HG03280 (cell line): ENCODE measurements at regions not wholly inside any gene's neighbourhood (a gene's known extent, or its start where the extent isn't known, plus 50 kb on each side); places are given as distances from the start of the nearest gene placed in this dataset.

Experiments
- ATAC-seq: cut with Tn5 transposase; IDR thresholded peaks from one replicate; pipeline ENCODE4 v1.9.1; 2021; ENCODE audit warnings: mild to moderate bottlenecking, moderate library complexity; ENCODE audit not compliant: unreplicated experiment

DNA sequence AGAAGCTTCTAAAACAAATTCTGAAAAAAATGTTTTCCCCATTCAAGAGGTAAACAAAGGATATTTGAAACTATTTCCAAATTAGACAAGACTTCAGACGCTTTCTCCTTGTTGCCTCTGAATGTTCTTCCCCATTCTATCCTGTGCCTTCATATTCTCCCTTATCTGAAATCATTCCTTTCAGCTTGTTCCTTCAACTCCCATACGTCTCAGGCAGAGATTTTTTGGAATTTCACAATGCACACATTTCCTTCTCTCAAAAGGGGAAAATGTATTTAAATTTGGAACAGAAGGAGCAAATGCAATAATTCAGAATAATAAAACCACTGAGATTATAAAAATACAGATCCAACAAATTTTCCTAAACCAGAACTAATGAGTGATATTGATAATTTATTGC, 198.7 kb upstream of the IVNS1ABP start:
- ATAC-seq = no peak

DNA sequence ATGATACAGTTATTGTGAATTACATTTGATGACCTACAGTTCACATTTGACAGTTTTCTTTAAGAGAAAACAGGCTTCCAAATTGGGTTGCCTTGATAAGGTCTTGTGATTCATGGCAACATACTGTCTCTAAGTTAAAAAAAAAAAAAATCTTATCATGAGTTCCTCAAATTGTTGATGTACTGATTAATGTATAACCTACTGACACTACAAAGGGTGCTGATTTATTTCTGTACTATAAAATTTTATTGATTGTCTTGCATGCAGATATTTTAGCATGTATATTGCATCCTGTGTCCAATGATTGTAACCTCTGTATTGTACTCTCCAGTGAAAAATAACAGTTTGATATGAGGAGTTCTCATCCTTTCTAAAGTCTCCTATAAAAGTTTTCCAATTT, 197.3 kb upstream of the IVNS1ABP start:
- no peak for ATAC-seq

DNA sequence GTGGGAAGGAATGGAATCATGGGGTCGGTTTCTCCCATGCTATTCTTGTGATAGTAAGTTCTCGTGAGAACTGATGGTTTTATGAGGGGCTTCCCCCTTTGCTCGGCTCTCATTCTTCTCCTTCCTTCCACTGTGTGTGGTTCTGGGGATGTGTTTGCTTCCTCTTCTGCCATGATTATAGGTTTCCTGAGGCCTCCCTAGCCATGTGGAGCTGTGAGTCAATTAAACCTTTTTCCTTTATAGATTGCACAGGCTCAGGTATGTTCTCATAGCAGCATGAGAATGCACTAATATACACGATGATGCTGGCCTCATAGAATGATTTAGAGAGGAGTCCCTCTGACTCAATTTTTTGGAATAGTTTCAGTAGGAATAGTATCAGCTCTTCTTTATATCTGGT, 195.4 kb upstream of the IVNS1ABP start:
- no peak for ATAC-seq

DNA sequence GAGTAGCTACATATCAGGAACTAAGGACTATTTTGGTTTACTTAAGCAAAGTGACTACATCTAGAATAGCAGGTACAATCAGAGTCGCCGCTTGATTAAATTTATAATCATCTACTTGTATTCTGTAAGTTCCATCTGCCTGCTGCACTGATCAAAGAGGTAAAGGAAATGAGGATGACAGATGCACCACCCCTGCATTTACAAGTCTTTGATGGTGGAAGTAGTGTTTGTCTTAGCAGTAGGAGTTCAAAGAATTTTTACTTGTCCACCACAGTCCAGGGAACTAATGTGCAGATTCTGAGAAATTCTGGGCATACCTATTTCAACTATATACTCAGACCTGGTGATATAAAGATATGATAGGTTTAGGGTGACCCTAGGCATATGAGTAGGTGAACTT, 184.1 kb upstream of the IVNS1ABP start:
- ATAC-seq = no peak

DNA sequence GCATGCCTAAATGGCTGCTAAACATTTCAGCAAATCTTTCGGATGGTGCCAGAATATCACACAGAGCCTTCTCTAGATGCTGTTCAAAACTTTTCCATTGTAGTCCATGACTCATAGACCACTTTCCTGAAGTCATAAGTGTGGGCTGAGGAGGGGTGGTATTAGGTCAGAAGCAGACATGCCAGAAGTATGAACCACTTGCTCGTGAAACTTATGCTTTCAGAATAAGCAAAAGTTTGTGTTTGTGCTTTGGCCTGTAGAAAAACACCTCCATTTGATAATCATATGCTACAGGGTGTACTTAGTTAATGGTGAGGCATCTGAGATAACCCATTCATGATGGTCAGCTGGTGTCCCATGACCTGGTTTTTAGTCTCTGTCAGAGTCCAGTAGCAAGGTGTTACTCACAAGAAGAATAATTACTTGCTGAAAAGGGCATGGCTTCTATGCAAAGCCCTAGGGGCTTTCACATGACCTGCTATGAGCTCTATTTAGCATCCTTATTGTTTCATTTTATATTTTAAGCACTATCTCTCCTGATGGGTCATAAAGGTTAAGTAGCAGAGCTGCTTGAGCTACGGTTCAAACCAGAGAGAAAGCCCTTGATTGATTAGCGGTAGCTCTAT, 183.1 kb upstream of the IVNS1ABP start:
- ATAC-seq = no peak

DNA sequence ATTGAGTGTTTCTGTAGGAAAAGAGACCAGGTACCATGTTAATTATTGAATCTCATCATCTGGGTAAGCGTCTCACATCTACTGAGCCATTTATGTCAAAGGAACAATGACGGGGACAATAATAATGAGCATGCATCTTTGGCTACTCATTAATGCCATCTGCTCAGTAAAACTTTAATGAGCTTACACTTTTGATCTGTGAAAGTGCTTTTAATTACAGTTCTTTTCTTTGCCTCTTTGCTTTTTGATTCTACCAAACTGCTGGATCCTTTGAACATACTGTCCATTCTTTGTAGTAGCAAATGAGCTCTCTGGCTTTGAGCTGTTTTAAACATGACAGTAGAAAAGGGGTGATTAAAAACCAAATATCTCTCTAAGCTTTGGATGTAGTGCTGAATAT, 181.2 kb upstream of the IVNS1ABP start:
- ATAC-seq = no peak

DNA sequence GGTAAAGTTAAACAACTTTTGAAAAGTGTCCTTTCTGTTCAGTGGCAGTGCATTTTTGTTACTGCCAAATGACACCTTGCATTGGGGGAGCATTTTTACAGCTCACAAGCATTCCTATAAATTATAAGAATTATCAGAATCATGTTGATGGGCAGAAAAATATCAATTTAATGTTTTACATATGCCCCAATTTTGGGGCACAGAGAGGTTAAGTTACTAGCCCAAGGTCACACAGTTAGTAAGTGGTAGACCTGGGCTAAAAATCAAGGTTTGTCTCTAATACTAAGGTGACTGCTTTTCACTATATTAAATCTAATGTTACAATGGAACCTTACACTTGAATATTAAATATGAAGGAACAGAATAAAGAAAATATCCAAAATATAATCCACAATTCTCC, 180.1 kb upstream of the IVNS1ABP start:
- no peak for ATAC-seq

DNA sequence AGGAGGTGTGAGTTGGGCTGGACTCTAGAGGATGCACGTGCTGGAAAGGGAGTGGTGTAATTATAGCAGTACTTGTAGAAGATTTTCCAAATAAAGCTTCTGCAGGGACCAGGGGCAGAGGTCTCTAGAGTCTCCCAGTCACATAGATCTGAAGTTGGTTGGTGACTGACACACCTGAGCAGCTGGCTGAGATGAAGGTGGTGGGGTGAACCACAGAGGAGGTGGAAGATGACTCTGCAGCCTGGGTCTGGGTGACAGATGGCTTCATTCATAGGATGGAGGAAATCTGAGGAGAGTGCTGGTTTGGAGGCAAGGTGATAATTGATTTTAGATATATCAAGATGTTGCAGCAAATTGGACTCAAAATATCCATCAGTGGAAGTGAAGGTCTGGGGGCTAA, 178.9 kb upstream of the IVNS1ABP start:
- no peak for ATAC-seq

DNA sequence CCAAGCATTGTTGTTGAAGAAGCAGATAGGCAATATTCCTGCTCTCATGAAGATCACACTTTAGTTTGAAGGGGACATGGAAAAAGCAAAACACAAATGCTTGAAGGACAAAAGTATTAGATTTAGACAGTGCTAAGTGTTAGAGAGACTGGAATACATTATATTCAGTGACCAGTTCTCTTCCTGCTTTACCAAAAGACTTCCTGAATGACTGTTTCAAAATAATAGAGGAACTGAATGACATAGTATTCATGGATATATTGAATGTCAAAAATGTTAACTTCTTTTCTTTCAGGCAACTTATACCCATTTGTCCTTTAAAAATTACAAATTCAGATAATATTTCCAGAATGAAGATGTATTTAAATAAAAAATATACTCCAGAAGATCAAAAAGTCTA, 178.0 kb upstream of the IVNS1ABP start:
- ATAC-seq = no peak

DNA sequence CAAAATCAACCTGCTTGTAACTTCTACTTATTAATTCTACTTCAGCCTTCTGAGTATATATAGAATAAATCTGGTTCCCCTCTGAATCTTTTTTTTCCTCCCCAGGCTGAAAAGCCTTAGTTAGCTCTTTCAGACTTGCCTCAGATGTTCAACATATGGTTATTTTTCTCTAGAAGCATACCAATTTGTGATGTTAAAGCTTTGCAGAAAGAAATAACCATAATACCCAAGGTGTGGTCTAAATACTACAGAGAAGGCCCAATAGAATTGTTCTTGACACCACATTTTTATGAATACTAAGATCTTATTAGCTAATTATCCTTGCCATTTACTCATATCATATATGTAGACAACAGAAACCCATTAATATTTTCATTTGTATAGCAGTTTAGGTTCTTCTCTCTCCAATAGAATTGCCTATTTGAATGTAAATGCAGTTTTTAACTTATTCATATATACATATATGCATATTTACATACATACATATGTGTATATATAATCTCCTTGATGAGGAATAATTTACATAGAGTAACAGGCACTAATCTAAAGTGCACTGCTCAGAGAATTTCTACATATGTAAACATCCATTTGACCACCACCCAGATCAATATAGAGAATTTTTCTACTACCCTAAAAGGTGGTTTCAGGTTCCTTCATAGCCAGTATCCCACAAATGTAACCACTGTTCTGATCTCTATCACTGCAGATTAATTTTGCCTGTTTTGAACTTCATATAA, 175.2 kb upstream of the IVNS1ABP start:
- no peak for ATAC-seq

DNA sequence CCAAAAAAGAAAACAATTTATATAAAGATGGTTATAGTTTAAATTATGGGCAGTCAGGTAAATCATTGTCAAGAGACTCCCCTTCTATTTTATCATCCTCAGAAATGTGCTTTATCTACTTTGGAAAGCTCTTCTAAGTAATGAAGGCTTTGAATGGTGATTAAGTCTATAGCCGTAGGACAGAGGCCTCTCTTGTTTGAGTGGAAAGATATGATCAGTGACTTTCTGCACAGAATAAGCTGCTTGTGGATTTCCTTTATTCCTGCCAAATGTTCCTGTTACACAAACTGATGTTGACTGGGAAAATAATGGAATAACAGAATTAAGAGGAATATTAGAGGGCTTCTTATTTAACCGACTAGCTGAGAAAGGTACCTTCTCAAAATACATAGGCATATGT, 174.6 kb upstream of the IVNS1ABP start:
- ATAC-seq = no peak

DNA sequence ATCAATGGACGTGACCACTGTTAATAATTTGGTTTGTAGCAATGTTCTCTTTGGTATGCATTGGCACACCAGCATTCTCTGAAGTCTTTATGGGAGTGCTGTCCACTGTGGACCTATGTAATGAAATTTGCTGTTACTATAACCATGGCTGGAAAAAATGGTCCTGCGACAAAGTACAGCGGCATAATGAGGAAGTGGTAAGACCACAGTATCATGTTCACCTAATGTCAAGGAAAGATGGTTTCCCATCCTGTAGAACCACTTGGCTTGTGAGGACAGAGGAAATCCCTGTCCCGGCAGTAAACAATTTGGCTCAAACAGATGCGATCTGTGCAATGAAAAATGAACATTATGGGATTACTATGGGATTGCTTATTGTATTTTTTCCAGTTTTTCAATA, 173.9 kb upstream of the IVNS1ABP start:
- ATAC-seq = no peak

DNA sequence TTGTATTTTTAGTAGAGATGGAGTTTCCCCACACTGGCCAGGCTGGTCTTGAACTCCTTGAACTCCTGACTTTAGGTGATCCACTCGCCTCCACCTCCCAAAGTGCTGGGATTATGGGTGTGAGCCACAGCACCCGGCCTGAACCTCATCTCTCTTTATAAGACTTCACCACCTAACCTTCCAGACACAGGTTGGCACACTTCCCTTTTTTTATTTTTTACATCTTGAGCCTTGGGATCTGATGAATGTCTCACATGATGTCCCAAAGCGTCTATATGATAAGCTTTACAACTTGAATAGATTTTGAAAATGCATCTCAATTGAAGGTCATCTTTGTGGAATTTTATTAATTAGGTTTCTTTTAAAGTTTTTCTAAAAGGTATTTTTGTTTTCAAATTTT, 172.4 kb upstream of the IVNS1ABP start:
- no peak for ATAC-seq

DNA sequence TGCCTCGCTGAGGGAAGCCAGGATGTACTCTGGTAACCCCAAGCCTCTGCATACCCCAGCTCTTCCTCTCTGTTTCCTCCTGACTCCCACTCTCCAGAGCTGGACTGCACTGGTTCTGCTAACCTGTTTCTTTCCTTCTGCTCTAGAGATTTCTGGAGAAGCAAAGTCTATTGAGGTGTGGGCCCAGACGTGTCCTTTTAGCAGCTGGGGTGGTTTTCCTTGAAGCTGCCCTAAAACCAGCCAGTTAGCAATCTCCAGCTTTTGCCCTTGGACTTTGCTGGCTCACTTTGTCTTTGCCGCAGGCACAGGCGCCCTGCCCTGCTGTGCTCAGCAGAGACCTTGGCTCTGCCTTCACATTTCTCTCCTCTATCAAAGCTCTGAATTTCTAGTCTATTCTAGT, 171.8 kb upstream of the IVNS1ABP start:
- no peak for ATAC-seq

DNA sequence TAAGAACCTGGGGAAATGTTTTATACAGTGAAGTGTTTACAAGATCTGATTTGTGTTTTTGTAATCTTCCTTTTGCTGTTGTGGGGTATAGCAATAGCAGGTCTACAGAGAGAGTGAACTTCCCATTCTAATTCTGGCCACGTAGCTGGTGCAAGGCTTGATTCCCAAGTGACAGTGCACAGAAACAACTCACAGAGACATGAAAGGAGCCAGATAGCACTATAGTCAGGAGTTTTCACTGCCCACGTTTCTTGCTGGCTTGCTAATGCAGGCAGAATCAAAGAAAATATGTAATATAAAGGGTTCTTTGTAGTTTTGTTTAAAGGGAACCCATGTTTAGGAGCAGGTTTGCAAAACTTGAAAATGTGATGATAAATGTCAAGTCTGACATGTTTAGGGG, 170.9 kb upstream of the IVNS1ABP start:
- no peak for ATAC-seq

DNA sequence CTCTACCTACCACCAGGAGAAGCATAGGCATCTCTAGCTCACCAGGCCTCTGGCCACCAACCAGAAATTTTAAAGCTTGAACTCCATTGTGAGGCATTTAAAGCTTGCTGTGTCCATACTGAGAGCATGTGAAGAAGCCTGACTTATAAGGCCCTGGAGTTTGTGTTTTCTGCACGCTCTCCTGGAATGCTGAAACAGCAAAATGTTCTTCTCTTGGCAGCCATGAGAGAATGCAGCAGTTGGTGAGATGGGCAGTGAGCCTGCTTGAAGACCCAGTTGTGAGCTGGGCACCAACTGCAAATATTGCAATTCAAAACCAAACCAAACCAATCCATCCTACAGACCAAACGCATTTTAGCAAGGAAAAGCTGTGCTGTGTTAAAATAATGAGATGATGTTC, 170.0 kb upstream of the IVNS1ABP start:
- no peak for ATAC-seq

DNA sequence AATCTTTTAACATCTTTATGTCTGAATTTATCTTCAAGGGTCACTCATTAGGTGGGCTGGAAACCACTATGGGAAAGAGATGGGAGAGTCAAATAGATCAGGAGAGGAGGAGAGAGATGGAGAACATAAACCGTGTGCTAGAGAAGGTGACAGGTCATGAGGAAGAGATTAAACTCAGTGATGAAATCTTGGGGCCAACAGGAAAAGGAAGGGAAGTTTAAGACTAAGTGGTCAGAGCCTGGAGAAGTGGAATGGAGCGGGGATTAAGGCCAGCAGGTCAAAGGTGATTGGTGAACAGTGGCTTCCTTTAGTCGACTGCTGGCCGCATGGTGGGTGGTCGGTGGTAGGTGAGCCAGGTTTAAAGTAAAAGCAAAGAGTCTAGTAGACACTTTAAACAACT, 169.3 kb upstream of the IVNS1ABP start:
- no peak for ATAC-seq

DNA sequence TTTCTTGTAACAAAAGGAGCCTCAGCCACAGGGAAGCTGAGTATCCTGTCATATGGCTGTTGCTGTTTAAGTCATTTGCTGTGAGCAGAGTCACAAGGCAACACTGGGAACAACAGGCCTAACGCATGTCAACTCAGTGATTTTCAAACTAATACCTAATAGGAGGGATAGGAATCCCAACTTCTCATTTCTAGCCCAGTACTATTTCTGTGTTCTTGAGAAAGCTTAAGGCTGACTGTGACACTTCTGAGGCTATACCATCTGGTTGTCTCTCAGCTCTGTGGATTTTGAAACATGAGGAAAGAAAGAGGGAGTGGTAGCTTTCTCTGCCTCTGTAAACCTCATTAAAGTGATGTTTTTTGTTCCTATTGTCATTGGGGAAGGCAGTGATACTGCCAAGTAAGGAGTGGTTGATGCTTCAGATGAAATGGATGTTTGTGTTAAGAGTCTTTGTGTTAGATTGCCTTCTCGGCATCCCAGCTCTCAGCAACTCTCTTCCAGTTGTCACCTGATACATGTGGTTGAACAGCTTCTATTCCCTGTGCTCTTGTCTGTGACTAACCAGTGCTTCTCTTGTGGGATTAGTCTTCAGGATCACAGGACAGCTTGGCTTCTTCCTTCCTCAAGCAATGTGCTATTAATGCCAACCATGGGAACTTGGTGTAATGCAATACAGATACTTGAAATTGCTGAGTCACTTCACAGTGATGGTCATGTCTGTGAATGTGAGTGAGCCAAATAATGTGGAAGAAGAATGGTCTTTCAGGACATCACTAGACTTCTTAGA, 166.8 kb upstream of the IVNS1ABP start:
- no peak for ATAC-seq

DNA sequence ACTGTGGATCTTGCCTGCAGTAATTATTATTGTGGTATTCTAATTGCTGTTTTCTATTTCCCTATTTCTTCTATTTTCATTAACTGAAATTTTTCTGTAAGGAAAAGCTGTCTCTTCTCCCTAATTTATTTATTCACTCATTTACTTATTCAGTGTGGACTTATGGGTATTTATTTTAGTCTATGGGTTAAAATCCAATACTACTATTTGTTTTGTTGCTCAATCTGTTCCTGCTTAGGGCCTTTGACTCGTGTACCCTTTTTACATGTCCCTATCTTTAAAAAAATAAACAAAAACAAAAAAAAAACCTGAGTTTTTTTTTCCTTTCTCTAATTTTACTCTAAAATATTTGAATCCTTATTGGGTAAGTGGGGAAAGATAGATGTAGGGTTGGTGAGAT, 166.2 kb upstream of the IVNS1ABP start:
- ATAC-seq = no peak

DNA sequence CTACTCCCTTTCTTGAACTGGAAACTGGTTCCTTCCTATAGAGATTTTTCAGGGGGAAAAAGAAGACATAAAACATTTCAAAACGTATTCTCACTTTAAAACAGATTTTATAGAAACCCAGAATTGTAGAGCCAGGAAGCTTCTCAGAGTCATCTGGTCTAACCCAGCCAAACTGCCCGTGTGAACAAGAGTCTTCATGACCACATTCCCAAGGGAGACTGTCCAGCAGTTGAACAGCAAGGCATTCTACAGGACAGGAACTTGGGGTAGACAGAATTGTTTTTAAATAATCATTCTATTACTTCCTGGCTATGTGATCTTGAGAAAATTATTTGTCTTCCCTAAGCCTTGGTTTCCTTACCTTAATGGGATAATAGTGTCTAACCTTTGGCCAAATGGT, 163.5 kb upstream of the IVNS1ABP start:
- ATAC-seq = no peak

DNA sequence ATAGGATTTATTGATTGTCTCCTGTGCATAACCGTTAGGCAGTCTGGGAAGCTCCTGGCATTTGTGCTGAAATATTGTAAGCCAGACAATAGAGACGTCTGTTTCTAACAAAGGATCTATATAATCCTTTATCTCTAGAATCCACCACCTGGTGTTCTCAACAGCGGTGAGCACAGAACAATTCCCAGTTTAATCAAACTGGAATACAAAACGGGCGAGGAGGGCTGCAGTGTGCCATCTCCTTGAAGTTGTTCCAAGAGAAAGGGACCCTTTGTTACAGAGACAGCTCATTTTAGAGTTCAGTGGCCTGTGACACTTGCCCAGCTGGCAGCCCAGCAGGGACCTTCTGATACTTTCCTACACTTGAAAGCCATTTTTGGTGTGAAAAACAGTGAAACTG, 162.8 kb upstream of the IVNS1ABP start:
- ATAC-seq = no peak

DNA sequence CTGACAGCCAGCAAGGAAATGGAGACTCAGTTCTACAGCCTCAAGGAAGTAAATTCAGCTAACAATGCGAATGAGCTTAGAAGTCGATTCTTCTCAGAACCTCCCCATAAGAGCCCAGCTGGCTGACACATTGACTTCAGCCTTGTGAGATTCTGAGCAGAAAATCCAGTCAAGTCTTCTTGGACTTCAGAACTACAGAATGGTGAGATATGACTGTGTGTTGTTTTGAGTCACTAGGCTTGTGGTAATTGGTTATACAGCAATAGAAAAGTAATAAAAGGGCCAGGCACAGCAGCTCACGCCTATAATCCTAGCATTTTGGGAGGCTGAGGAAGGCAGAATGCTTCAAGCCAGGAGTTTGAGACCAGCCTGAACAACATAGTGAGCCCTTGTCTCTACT, 161.8 kb upstream of the IVNS1ABP start:
- no peak for ATAC-seq
